ENCODE measurements at regions not wholly inside any gene's neighbourhood (a gene's known extent, or its start where the extent isn't known, plus 50 kb on each side); places are given as distances from the start of the nearest gene placed in this dataset.

- Mint-ChIP-seq H3K4me3 (no peak overlapping the region), H3K27me3 (ENCODE audit: low read depth) (no peaks in the 10 kb centered on the region), H3K36me3 (no peaks in the 10 kb centered on the region), H3K4me1 (peaks cover 11% of the 10 kb centered on the region), H3K27ac (no peak overlapping the region), H3K9me3 (no peaks in the 10 kb centered on the region)
- ChIA-PET POLR2A (no interaction called here), CTCF (no interaction called here)
- DNase-seq (ENCODE audit: low spot score) (no peak), ATAC-seq (no peak)
- TF ChIP-seq CREM (CRISPR knock-in tag; IDR thresholded peaks at IDR 0.05) (no peak), NR1H2 (CRISPR knock-in tag; IDR thresholded peaks at IDR 0.05) (no peak), ATF3 (CRISPR knock-in tag; conservative IDR thresholded peaks at IDR 0.05) (no peak), HMGXB4 (CRISPR knock-in tag; IDR thresholded peaks at IDR 0.05) (no peak), RELA (CRISPR knock-in tag; IDR thresholded peaks at IDR 0.05; ENCODE audit: borderline replicate concordance) (no peak), RORB (CRISPR knock-in tag; IDR thresholded peaks at IDR 0.05) (no peak), ZNF263 (CRISPR knock-in tag; IDR thresholded peaks at IDR 0.05; ENCODE audit: low read depth) (no peak), ZNF138 (CRISPR knock-in tag; conservative IDR thresholded peaks at IDR 0.05) (no peak)
These were observed 788.2 kb upstream of the ARPP21 start for GRCh38 chr3:34851137-34851536.

GRCh38 chr3:34852844-34853439 lies 786.4 kb upstream of the ARPP21 start:
- Mint-ChIP-seq H3K4me3 (no peak overlapping the region), H3K27ac (no peak overlapping the region), H3K36me3 (no peaks in the 10 kb centered on the region), H3K4me1 (peaks cover 17% of the 10 kb centered on the region), H3K9me3 (no peaks in the 10 kb centered on the region), H3K27me3 (ENCODE audit: low read depth) (no peaks in the 10 kb centered on the region)
- CTCF ChIA-PET, result no interaction called here
- POLR2A ChIA-PET, result interaction anchor here (0.5 to 0.6 kb wide), 2 partner anchors 18 to 118 kb away, joined by 3 to 4 read pairs; no protein-coding TSS in a partner anchor
- no peak for ATAC-seq
- no peak for DNase-seq (ENCODE audit: low spot score)
- TF ChIP-seq PREB (CRISPR knock-in tag; IDR thresholded peaks at IDR 0.05; ENCODE audit: borderline replicate concordance) (no peak), STAT6 (CRISPR knock-in tag; conservative IDR thresholded peaks at IDR 0.05; ENCODE audit: low read depth) (no peak), ZNF396 (CRISPR knock-in tag; IDR thresholded peaks at IDR 0.05; ENCODE audit: borderline replicate concordance) (no peak), GABPB1 (CRISPR knock-in tag; IDR thresholded peaks at IDR 0.05) (no peak), CREM (CRISPR knock-in tag; IDR thresholded peaks at IDR 0.05) (no peak), FOXK1 (CRISPR knock-in tag; IDR thresholded peaks at IDR 0.05) (no peak), MAX (CRISPR knock-in tag; IDR thresholded peaks at IDR 0.05) (no peak), SP1 (CRISPR knock-in tag; conservative IDR thresholded peaks at IDR 0.05) (no peak), GTF2I (CRISPR knock-in tag; conservative IDR thresholded peaks at IDR 0.05) (no peak), CBFB (CRISPR knock-in tag; IDR thresholded peaks at IDR 0.05; ENCODE audit: low read depth) (no peak), IRF2 (CRISPR knock-in tag; IDR thresholded peaks at IDR 0.05; ENCODE audit: borderline replicate concordance, low read depth) (no peak), CDX4 (CRISPR knock-in tag; IDR thresholded peaks at IDR 0.05; ENCODE audit: borderline replicate concordance) (no peak), SOX15 (CRISPR knock-in tag; IDR thresholded peaks at IDR 0.05) (no peak), JUN (CRISPR knock-in tag; IDR thresholded peaks at IDR 0.05) (no peak), USF2 (CRISPR knock-in tag; IDR thresholded peaks at IDR 0.05) (no peak), HMGA2 (CRISPR knock-in tag; IDR thresholded peaks at IDR 0.05) (no peak), SMAD4 (CRISPR knock-in tag; IDR thresholded peaks at IDR 0.05) (no peak), IRF1 (CRISPR knock-in tag; IDR thresholded peaks at IDR 0.05) (no peak)

Data from WTC11 (cell line).